ENCODE measurements at regions not wholly inside any gene's neighbourhood (a gene's known extent, or its start where the extent isn't known, plus 50 kb on each side); places are given as distances from the start of the nearest gene placed in this dataset.

DNA sequence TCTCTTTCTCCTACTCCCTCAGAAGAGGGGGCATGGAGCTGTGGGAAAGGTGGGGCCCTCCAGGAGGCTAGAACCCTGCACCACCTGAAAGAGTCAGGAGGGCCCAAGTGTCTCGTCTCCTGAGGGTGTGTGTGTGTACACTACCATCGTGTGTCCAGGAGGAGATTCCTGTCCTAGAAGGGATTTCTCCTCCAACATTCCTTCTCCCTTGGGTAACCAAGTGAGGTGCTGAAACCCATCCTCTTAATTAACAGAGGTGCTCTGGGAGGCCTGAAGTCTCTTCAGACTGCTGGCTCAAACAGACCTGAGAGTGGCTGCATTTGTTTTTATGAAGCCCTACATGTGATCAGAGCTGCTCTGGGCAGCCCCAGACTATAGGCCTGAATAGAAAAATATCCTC, 61.1 kb upstream of the FAM169A start:
- Histone ChIP-seq H3K9me1 (ENCODE audit: control insufficient read depth, insufficient read depth, low read length) (no peaks in the 10 kb centered on the region), H3K4me3 (no peak overlapping the region), H4K20me1 (replicated peaks; ENCODE audit: control insufficient read depth, insufficient read depth, low read length) (no peaks in the 10 kb centered on the region), H3K9ac (ENCODE audit: insufficient read depth in 1 of 2, low read depth in 2 of 2, low read length in 2 of 2) (no peak overlapping the region), H2AFZ (ENCODE audit: low read depth, low read length) (no peak overlapping the region), H3K36me3 (ENCODE audit: control insufficient read depth, insufficient read depth, low read length) (no peaks in the 10 kb centered on the region), H3K9me3 (replicated peaks; ENCODE audit: control insufficient read depth, insufficient read depth, low read depth, low read length) (no peaks in the 10 kb centered on the region), H3K27ac (ENCODE audit: extremely low read depth, low read depth, low read length) (no peak overlapping the region), H3K4me1 (replicated peaks in 1 of 2; ENCODE audit: control insufficient read depth in 2 of 2, insufficient read depth in 2 of 2, low read length in 2 of 2) (no peaks in the 10 kb centered on the region), H3K4me2 (ENCODE audit: insufficient read depth, low read length) (no peak overlapping the region), H3K79me2 (ENCODE audit: control insufficient read depth, insufficient read depth, low read length) (no peaks in the 10 kb centered on the region), H3K27me3 (ENCODE audit: control insufficient read depth in 2 of 2, insufficient read depth in 2 of 2, low read length in 2 of 2) (peaks cover 0 to 6% of the 10 kb centered on the region in 2 experiments; a peak in 2 of 5 replicates)
- 0% methylated on average over 2 of the region's 2 CpGs for WGBS (ENCODE audit: insufficient coverage, low coverage, missing lambda C conversion rate)
- CTCF ChIA-PET (ENCODE audit: low intra/inter-chr PET ratio), result no interaction called here
- DNase-seq (ENCODE audit: extremely low read depth in 1 of 4, low spot score in 3 of 4) (no peak), FAIRE-seq (no peak), ATAC-seq (no peak)
- in situ Hi-C loops (cut with MboI) (no loop called here), intact Hi-C loops (cut with micrococcal nuclease) (no loop called here)
- POLR2A ChIA-PET, result no interaction called here
- BruUV-seq (replicated peaks), result no TSS peak
- TF ChIP-seq ZNF780A (CRISPR knock-in tag; IDR thresholded peaks at IDR 0.05) (no peak), MECOM (CRISPR knock-in tag; IDR thresholded peaks at IDR 0.05) (no peak), ZNF75A (CRISPR knock-in tag; IDR thresholded peaks at IDR 0.05) (no peak), ZNF561 (CRISPR knock-in tag; conservative IDR thresholded peaks at IDR 0.05) (no peak), SMAD4 (CRISPR knock-in tag; conservative IDR thresholded peaks at IDR 0.05) (no peak), HMG20A (CRISPR knock-in tag; conservative IDR thresholded peaks at IDR 0.05) (no peak), HDAC6 (IDR thresholded peaks at IDR 0.05; ENCODE audit: low read depth, low read length) (no peak), EP400 (IDR thresholded peaks at IDR 0.05) (no peak)
- TF ChIP-seq, protein P1, sequence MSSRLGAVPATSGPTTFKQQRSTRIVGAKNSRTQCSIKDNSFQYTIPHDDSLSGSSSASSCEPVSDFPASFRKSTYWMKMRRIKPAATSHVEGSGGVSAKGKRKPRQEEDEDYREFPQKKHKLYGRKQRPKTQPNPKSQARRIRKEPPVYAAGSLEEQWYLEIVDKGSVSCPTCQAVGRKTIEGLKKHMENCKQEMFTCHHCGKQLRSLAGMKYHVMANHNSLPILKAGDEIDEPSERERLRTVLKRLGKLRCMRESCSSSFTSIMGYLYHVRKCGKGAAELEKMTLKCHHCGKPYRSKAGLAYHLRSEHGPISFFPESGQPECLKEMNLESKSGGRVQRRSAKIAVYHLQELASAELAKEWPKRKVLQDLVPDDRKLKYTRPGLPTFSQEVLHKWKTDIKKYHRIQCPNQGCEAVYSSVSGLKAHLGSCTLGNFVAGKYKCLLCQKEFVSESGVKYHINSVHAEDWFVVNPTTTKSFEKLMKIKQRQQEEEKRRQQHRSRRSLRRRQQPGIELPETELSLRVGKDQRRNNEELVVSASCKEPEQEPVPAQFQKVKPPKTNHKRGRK (tag; IDR thresholded peaks at IDR 0.05), result no peak
- TF ChIP-seq, protein P2, sequence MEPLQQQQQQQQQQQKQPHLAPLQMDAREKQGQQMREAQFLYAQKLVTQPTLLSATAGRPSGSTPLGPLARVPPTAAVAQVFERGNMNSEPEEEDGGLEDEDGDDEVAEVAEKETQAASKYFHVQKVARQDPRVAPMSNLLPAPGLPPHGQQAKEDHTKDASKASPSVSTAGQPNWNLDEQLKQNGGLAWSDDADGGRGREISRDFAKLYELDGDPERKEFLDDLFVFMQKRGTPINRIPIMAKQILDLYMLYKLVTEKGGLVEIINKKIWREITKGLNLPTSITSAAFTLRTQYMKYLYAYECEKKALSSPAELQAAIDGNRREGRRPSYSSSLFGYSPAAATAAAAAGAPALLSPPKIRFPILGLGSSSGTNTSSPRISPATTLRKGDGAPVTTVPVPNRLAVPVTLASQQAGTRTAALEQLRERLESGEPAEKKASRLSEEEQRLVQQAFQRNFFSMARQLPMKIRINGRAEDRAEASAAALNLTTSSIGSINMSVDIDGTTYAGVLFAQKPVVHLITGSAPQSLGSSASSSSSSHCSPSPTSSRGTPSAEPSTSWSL (CRISPR knock-in tag; IDR thresholded peaks at IDR 0.05; ENCODE audit: borderline replicate concordance), result no peak
- TF ChIP-seq, protein P3, sequence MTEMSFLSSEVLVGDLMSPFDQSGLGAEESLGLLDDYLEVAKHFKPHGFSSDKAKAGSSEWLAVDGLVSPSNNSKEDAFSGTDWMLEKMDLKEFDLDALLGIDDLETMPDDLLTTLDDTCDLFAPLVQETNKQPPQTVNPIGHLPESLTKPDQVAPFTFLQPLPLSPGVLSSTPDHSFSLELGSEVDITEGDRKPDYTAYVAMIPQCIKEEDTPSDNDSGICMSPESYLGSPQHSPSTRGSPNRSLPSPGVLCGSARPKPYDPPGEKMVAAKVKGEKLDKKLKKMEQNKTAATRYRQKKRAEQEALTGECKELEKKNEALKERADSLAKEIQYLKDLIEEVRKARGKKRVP (CRISPR knock-in tag; IDR thresholded peaks at IDR 0.05), result no peak

Measured in K562 (cell line).